Gastroesophageal sphincter (tissue), 4 donors: ENCODE measurements at regions not wholly inside any gene's neighbourhood (a gene's known extent, or its start where the extent isn't known, plus 50 kb on each side); places are given as distances from the start of the nearest gene placed in this dataset.
"Not testable (repeated sequence)": the region's sequence is repeated elsewhere in the genome, so short reads cannot be mapped to it uniquely, and the experiment has no call there.

Source experiments
- ATAC-seq: fragments of 150-250 bp; one replicate; pipeline ENCODE4 v1.9.1; 2016; ENCODE audit warnings: mild to moderate bottlenecking, moderate library complexity
- H3K27ac ChIP-seq, 4 donors: fragments of 200-600 bp; sonication (generic) in 3 of 4; 1 replicate in 3 of 4; 2 replicates in 1 of 4; pipeline ENCODE4 v1.5.1; 2016 to 2019
- H3K27me3 ChIP-seq: fragments of 200-600 bp; sonication (generic); one replicate; pipeline ENCODE4 v1.5.1; 2019
- H3K36me3 ChIP-seq, 2 donors: fragments of 200-600 bp; sonication (generic); one replicate each; pipeline ENCODE4 v1.5.1; 2019; ENCODE audit warnings: control low read depth in 1 of 2
- H3K4me1 ChIP-seq, 3 donors: fragments of 200-600 bp; sonication (generic); 1 replicate in 2 of 3; 2 replicates in 1 of 3; pipeline ENCODE4 v1.5.1; 2016 to 2019; ENCODE audit warnings: control low read depth in 2 of 3
- H3K4me3 ChIP-seq, 2 donors: fragments of 200-600 bp; sonication (generic); one replicate each; pipeline ENCODE4 v1.5.1; 2019; ENCODE audit warnings: mild to moderate bottlenecking in 1 of 2, moderate library complexity in 1 of 2
- H3K9me3 ChIP-seq, 3 donors: fragments of 200-600 bp; sonication (generic); one replicate each; pipeline ENCODE4 v1.5.1; 2017 to 2019; ENCODE audit warnings: control low read depth in 2 of 3
- EP300 ChIP-seq: sonication (generic); formaldehyde crosslinking; IDR thresholded peaks from one replicate; pipeline ENCODE4 v1.6.1; 2017; ENCODE audit warnings: antibody characterized with exemption, mild to moderate bottlenecking
- POLR2A ChIP-seq, 2 donors: fragments of 450-650 bp; IDR thresholded peaks; one replicate each; pipeline ENCODE4 v1.6.1; 2017; ENCODE audit warnings: antibody characterized with exemption in 2 of 2, mild to moderate bottlenecking in 2 of 2, moderate library complexity in 1 of 2
- POLR2AphosphoS5 ChIP-seq: sonication (generic); formaldehyde crosslinking; IDR thresholded peaks from one replicate; pipeline ENCODE4 v1.6.1; 2017; ENCODE audit warnings: antibody characterized with exemption
- WGBS, 2 donors: methylation state at CpG; one replicate each; pipeline ENCODE4 v1.1.5; 2018; ENCODE audit warnings: low coverage in 1 of 2; 5-methylcytosine and 5-hydroxymethylcytosine counted together
- TF ChIP-seq, protein P1 (sequence below), 4 experiments: fragments of 200-600 bp in 2 of 4; fragments of 450-650 bp in 2 of 4; sonication (generic) in 1 of 4; IDR thresholded peaks; one replicate each; pipeline ENCODE4 v1.5.1; 2017 to 2019; ENCODE audit warnings: antibody characterized with exemption in 4 of 4, mild to moderate bottlenecking in 2 of 4, moderate library complexity in 2 of 4

DNA sequence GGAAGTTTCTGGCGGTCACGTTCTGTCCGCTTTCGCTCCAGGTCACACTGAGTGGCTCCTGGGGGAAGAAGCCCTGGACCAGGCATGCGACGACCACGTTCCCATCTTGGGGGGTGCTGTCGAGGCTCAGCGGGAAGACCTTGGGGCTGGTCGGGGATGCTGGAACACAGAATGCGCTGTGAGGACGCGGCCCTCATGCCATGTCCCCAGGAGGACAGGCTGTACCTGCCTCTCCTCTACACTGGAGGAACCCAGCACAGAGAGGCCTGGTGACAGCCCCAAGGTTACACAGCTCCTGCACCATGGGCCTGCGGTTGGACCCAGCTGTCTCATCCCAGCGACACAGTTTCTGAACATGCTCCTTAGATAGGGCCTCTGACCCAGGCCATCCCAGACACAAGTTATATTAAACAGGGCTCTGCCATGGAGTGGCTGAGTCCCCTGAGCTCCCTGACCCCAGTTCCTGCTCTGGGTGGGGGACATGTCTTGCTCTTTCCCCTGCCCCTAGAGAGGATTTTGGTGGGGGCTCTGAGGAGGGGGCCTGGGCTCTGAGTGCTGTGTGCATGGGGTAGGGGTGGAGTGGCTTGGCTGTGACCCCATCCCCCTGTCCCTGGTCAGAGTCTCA, 62.0 kb downstream of the TMEM121 start:
- Histone ChIP-seq H3K36me3 (no peaks in the 10 kb centered on the region), H3K4me1 (no peaks in the 10 kb centered on the region), H3K9me3 (no peaks in the 10 kb centered on the region), H3K27ac (no peak overlapping the region), H3K27me3 (no peaks in the 10 kb centered on the region), H3K4me3 (no peak overlapping the region)
- no peak for ATAC-seq
- TF ChIP-seq, protein P1, sequence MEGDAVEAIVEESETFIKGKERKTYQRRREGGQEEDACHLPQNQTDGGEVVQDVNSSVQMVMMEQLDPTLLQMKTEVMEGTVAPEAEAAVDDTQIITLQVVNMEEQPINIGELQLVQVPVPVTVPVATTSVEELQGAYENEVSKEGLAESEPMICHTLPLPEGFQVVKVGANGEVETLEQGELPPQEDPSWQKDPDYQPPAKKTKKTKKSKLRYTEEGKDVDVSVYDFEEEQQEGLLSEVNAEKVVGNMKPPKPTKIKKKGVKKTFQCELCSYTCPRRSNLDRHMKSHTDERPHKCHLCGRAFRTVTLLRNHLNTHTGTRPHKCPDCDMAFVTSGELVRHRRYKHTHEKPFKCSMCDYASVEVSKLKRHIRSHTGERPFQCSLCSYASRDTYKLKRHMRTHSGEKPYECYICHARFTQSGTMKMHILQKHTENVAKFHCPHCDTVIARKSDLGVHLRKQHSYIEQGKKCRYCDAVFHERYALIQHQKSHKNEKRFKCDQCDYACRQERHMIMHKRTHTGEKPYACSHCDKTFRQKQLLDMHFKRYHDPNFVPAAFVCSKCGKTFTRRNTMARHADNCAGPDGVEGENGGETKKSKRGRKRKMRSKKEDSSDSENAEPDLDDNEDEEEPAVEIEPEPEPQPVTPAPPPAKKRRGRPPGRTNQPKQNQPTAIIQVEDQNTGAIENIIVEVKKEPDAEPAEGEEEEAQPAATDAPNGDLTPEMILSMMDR (IDR thresholded peaks at IDR 0.05), result no peak
- TF ChIP-seq POLR2A (IDR thresholded peaks at IDR 0.05) (no peak), EP300 (no peak), POLR2AphosphoS5 (no peak)
- no CpG with 5 or more reads among the region's 15 CpGs for WGBS, 2 donors

DNA sequence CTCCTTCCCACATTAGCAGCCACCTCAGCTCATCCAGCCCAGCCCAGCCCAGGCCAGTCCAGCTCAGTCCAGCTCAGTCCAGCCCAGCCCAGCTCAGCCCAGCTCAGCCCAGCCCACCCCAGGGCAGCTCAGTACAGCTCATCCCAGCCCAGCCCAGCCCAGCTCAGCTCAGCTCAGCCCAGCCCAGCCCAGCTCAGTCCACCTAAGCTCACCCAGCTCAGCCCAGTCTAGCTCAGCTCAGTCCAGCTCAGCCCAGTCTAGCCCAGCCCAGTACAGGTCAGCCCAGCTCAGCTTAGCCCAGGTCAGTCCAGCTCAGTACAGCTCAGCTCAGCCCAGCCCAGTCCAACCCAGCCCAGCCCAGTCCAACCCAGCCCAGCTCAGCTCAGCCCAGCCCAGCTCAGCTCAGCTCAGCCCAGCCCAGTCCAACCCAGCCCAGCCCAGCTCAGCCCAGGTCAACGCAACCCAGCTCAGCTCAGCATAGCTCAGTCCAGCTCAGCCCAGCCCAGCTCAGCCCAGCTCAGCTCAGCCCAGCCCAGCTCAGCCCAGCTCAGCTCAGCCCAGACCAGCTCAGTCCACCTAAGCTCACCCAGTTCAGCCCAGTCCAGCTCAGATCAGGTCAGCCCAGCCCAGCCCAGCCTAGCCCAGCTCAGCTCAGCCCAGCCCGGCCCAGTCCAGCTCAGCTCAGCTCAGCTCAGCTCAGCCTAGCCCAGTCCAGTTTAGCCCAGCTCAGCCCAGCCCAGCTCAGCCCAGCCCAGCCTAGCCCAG, 63.0 kb downstream of the TMEM121 start:
- H3K36me3 ChIP-seq, result no peaks in the 10 kb centered on the region
- no peak overlapping the region for H3K4me3 ChIP-seq
- ATAC-seq, result peak; percentile 10
- TF ChIP-seq EP300 (no peak), POLR2A (IDR thresholded peaks at IDR 0.05) (no peak)
- H3K9me3 ChIP-seq, result no peaks in the 10 kb centered on the region
- no peaks in the 10 kb centered on the region for H3K27me3 ChIP-seq
- WGBS, 2 donors, result 100% methylated on average over 1 of the region's 2 CpGs; no CpG with 5 or more reads in 1 of the 2 donors
- no peak overlapping the region for H3K27ac ChIP-seq
- no peaks in the 10 kb centered on the region for H3K4me1 ChIP-seq

DNA sequence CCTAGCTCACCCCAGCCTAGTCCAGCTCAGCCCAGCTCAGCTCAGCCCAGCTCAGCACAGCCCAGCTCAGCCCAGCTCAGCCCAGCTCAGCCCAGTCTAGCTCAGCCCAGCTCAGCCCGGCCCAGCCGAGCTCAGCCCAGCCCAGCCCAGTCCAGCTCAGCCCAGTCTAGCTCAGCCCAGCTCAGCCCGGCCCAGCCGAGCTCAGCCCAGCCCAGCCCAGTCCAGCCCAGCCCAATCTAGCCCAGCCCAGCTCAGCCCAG, 63.5 kb downstream of the TMEM121 start:
- not testable (repeated sequence) for ATAC-seq, H3K27me3 ChIP-seq

DNA sequence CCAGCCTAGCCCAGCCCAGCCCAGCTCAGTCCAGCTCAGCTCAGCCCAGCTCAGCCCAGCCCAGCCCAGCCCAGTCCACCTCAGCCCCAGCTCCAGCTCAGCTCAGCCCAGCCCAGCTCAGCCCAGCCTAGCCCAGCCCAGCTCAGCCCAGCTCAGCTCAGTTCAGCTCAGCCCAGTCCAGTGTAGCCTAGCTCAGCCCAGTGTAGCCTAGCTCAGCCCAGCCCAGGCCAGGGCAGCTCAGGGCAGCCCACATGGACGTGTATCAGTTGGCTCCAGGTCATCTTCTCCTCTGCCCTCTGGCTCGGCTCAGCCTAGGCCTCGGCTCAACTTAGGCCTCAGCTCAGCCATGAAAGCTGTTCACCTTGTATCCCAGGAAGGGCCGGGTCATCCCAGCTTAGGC, 64.7 kb downstream of the TMEM121 start:
- TF ChIP-seq, protein P1 (IDR thresholded peaks at IDR 0.05), result no peak
- TF ChIP-seq EP300, result no peak
- no peak for TF ChIP-seq POLR2A (IDR thresholded peaks at IDR 0.05)
- TF ChIP-seq POLR2AphosphoS5, result no peak
- 100% methylated on average over 2 of the region's 4 CpGs; no CpG with 5 or more reads in 1 of the 2 donors for WGBS, 2 donors
- Histone ChIP-seq H3K36me3 (no peaks in the 10 kb centered on the region), H3K4me3 (no peak overlapping the region), H3K27me3 (no peaks in the 10 kb centered on the region), H3K27ac (no peak overlapping the region), H3K9me3 (no peaks in the 10 kb centered on the region), H3K4me1 (no peaks in the 10 kb centered on the region)
- no peak for ATAC-seq

More for the DNA sequence above, 63.5 kb downstream of the TMEM121 start:
- H3K4me1 ChIP-seq, H3K36me3 ChIP-seq, H3K27ac ChIP-seq, H3K4me3 ChIP-seq, H3K9me3 ChIP-seq: not testable (repeated sequence)
- WGBS, 2 donors, result no CpG with 5 or more reads among the region's 4 CpGs

DNA sequence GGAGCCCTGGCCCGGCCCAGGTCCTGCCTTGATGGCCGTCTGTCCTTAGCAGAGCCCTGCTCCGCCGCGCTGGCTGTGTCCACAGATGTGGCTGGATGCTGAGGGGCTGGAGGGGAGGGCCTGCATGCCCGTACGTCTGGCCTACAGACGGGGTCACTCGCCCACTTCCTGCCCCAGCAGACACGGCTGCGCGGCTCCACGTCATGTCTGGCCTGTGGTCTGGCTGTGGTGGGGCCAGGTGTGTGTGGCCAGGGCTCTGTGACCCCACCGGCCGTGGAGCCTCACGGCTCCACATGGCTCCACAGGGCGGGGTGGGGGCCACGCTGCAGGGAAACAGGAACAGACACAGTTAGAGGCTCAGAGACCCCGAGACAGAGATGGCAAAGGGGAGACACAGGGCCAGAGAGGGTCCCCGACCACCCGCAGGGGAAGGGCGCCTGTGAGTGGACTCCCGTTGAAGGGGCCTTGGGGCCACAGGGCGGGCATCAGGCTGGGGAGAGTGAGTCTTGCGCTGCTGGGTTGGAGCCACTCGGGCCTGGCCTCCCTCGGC, 65.5 kb downstream of the TMEM121 start:
- not testable (repeated sequence) for H3K36me3 ChIP-seq, H3K27ac ChIP-seq, H3K27me3 ChIP-seq, H3K9me3 ChIP-seq, H3K4me1 ChIP-seq, ATAC-seq, H3K4me3 ChIP-seq
- WGBS, 2 donors, result no CpG with 5 or more reads among the region's 27 CpGs

DNA sequence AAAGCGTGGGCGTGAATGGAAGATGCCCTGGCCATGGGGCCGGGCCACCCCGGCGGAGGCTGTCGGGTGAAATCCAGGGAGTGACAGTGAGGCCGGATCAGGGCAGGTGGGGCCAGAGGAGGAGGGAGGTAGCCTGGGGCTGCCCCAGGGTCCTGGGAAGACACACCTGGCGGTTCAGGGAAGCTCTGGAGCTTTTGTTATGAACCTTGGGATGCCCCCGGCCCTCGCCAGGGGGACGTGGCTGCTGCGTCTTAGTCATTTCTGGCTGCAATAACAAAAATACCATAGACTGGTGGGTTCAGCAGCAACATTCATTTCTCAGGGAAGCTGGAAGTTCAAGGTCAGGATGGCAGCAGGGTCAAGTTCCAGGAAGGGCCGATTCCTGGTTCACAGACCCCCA, 66.3 kb downstream of the TMEM121 start:
- not testable (repeated sequence) for H3K27me3 ChIP-seq, H3K36me3 ChIP-seq, H3K4me1 ChIP-seq, H3K4me3 ChIP-seq, ATAC-seq, H3K9me3 ChIP-seq, H3K27ac ChIP-seq
- WGBS, 2 donors, result 100% methylated on average over 1 of the region's 13 CpGs; no CpG with 5 or more reads in 1 of the 2 donors

DNA sequence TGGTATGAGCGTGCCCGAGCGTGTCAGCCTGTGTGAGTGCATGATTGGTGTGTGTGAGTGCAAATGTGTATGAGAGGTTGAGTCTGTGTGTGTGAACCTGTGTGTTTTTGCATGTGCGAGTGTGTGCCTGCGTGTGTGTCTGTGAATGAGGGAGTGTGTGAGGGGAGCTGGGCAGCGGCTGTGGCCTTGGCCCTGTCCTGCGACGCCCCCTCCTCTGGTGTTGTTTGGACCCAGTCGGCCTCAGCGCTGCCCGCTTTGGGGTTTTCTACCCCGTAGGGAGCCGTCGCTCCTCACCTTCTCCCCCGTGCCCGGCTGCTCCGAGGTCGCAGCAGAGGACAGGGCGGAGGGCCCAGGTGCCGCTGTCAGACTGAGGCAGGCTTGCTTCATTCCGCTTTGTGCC, 69.0 kb downstream of the TMEM121 start:
- not testable (repeated sequence) for H3K4me3 ChIP-seq, H3K4me1 ChIP-seq, H3K36me3 ChIP-seq, H3K27me3 ChIP-seq, H3K9me3 ChIP-seq, H3K27ac ChIP-seq
- WGBS, 2 donors, result no CpG with 5 or more reads among the region's 21 CpGs
- peak; percentile 14 for ATAC-seq

DNA sequence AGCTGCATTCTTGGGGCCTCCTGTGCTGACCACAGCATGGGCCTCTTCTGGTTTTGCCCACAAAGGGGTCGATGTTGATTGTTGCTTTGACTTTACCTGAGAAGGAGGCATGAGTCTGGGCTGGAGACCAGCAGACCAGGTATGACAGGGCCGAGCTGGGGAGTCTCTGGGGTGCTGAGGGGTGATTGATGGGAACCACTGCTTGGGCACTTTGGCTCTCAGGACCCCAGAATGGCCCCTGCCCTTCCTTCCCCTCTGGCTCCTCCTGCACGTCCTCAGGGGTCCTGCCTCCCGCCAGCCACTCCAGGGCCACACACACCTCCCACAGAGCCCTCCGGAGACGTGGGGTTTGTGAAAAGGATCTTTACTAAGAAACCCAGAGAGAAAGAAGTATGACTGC, 70.0 kb downstream of the TMEM121 start:
- H3K27me3 ChIP-seq, ATAC-seq, H3K27ac ChIP-seq, H3K36me3 ChIP-seq, H3K9me3 ChIP-seq, H3K4me3 ChIP-seq, H3K4me1 ChIP-seq: not testable (repeated sequence)
- 56% methylated on average over 3 of the region's 6 CpGs; no CpG with 5 or more reads in 1 of the 2 donors for WGBS, 2 donors

DNA sequence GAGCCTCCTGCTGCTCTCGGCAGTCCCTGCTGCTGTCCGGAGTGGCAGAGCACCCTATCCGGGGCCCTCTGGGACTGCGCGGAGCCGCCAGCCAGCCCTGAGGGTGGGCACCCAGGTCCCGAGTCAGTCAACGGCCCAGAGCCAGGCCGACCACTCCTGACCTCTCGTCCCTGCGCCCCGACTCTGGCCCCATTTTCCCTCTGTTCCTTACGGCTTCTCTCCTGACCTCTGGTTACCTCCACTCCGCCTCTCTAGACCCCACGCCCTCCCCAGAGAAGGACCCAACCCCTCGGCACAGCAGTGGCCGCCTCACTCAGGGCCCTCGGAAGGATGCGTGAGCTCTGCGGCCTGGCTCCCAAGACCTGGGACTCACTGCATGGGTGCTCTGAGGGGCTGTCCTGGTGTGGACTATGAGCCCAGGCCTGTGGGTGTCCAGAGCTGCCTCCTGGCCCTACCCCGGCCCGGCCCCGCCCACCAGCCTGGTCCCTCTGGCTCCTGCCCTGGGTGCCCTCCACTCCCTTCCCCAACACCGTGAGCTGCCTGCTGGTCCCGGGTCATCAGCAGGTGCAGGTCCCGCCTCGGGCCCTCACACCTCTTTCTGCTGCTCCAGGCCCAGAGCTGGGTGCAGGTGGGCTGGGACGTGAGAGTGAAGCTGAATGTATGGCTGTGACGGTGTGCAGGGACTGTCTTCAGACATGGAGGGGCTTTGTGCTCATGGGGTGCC, 71.8 kb downstream of the TMEM121 start:
- H3K4me1 ChIP-seq, ATAC-seq, H3K4me3 ChIP-seq, H3K36me3 ChIP-seq, H3K9me3 ChIP-seq, H3K27me3 ChIP-seq, H3K27ac ChIP-seq: not testable (repeated sequence)
- WGBS, 2 donors, result 92 to 100% methylated on average over 1 to 11 of the region's 29 CpGs

DNA sequence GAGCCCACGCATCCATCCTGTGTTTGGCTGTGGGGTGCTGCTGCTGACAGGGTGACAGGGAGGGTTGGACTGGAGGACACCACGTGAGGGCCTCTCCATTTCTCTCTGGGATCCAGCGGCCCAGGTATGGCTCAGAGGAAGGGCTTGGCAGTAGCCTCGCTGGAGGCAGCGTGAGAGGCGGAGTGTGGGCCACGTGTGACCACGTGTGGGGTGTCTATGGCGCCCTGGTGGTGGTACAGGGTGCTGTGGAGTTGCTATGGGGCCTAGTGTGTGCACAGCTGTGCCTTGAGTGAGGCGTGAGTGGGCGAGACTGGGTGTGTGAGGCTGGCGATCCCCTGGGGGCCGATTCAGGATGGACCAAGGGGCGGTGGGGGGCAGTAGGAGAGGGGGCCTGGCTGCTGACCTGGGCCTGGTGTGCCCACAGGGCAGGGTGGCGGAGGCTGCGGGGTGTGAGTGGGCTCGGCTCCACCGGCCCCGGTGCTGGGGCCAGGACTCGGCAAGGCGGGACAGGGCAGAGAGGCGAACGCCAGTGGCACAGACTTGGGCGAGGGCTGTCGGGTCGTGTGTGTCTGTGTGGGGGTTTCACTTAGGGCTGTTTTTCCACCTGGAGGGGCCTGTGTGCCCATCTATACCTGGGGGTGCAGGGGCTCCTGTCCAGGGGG, 72.7 kb downstream of the TMEM121 start:
- H3K27me3 ChIP-seq, H3K27ac ChIP-seq, H3K4me1 ChIP-seq, H3K9me3 ChIP-seq, H3K4me3 ChIP-seq, H3K36me3 ChIP-seq, ATAC-seq: not testable (repeated sequence)
- WGBS, 2 donors, result 78 to 100% methylated on average over 1 to 8 of the region's 26 CpGs
